ENCODE measurements at regions not wholly inside any gene's neighbourhood (a gene's known extent, or its start where the extent isn't known, plus 50 kb on each side); places are given as distances from the start of the nearest gene placed in this dataset.

GRCh38 chr22:49365191-49365837 is 462.4 kb downstream of the BRD1 start:
- TF ChIP-seq, protein P1, sequence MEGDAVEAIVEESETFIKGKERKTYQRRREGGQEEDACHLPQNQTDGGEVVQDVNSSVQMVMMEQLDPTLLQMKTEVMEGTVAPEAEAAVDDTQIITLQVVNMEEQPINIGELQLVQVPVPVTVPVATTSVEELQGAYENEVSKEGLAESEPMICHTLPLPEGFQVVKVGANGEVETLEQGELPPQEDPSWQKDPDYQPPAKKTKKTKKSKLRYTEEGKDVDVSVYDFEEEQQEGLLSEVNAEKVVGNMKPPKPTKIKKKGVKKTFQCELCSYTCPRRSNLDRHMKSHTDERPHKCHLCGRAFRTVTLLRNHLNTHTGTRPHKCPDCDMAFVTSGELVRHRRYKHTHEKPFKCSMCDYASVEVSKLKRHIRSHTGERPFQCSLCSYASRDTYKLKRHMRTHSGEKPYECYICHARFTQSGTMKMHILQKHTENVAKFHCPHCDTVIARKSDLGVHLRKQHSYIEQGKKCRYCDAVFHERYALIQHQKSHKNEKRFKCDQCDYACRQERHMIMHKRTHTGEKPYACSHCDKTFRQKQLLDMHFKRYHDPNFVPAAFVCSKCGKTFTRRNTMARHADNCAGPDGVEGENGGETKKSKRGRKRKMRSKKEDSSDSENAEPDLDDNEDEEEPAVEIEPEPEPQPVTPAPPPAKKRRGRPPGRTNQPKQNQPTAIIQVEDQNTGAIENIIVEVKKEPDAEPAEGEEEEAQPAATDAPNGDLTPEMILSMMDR (conservative IDR thresholded peaks at IDR 0.05; ENCODE audit: low read length): no peak
- TF ChIP-seq EZH2phosphoT487 (IDR thresholded peaks at IDR 0.05; ENCODE audit: borderline replicate concordance): no peak
